Osteocyte (in vitro differentiated cells): ENCODE measurements at regions not wholly inside any gene's neighbourhood (a gene's known extent, or its start where the extent isn't known, plus 50 kb on each side); places are given as distances from the start of the nearest gene placed in this dataset.

Experiments used
- DNase-seq: peaks from one replicate; pipeline ENCODE4 v3.0.0; 2021; ENCODE audit warnings: mixed read lengths; ENCODE audit not compliant: unreplicated experiment; ENCODE audit errors: extremely low spot score
- H3K27ac Mint-ChIP-seq: one replicate; pipeline ENCODE4 v1.8.0; 2021; ENCODE audit warnings: mild to moderate bottlenecking, mixed read lengths; ENCODE audit not compliant: unreplicated experiment
- H3K27me3 Mint-ChIP-seq: one replicate; pipeline ENCODE4 v1.8.0; 2021; ENCODE audit warnings: mixed read lengths; ENCODE audit not compliant: unreplicated experiment
- H3K36me3 Mint-ChIP-seq: one replicate; pipeline ENCODE4 v1.8.0; 2021; ENCODE audit warnings: mixed read lengths; ENCODE audit not compliant: unreplicated experiment
- H3K4me1 Mint-ChIP-seq: one replicate; pipeline ENCODE4 v1.8.0; 2021; ENCODE audit warnings: mixed read lengths; ENCODE audit not compliant: unreplicated experiment
- H3K4me3 Mint-ChIP-seq: one replicate; pipeline ENCODE4 v1.8.0; 2021; ENCODE audit warnings: mild to moderate bottlenecking, moderate library complexity, mixed read lengths; ENCODE audit not compliant: unreplicated experiment
- H3K9me3 Mint-ChIP-seq: one replicate; pipeline ENCODE4 v1.8.0; 2021; ENCODE audit warnings: mixed read lengths; ENCODE audit not compliant: unreplicated experiment
- CTCF ChIP-seq: fragments of 200-600 bp; sonication (generic); IDR thresholded peaks from 2 replicates; pipeline ENCODE4 v1.5.0; 2021; ENCODE audit warnings: antibody characterized with exemption, mild to moderate bottlenecking, moderate library complexity

GRCh38 chr7:54390565-54390964, 151.6 kb upstream of the VSTM2A start:
- Mint-ChIP-seq H3K27me3 (peaks cover 4% of the 10 kb centered on the region), H3K36me3 (no peaks in the 10 kb centered on the region), H3K9me3 (no peaks in the 10 kb centered on the region), H3K27ac (no peak overlapping the region), H3K4me1 (no peaks in the 10 kb centered on the region), H3K4me3 (no peak overlapping the region)
- TF ChIP-seq CTCF = no peak
- no peak for DNase-seq

GRCh38 chr7:54392935-54393334, 149.2 kb upstream of the VSTM2A start:
- DNase-seq = no peak
- Mint-ChIP-seq H3K4me3 (no peak overlapping the region), H3K36me3 (no peaks in the 10 kb centered on the region), H3K27ac (no peak overlapping the region), H3K27me3 (no peaks in the 10 kb centered on the region), H3K4me1 (no peaks in the 10 kb centered on the region), H3K9me3 (no peaks in the 10 kb centered on the region)
- no peak for TF ChIP-seq CTCF

GRCh38 chr7:54394834-54395233, 147.3 kb upstream of the VSTM2A start:
- no peak overlapping the region for H3K4me3 Mint-ChIP-seq
- no peak for TF ChIP-seq CTCF
- DNase-seq = no peak

GRCh38 chr7:54397836-54398612, 144.2 kb upstream of the VSTM2A start:
- DNase-seq = no peak
- Mint-ChIP-seq H3K4me1 (no peaks in the 10 kb centered on the region), H3K9me3 (no peaks in the 10 kb centered on the region), H3K4me3 (no peak overlapping the region), H3K36me3 (no peaks in the 10 kb centered on the region), H3K27me3 (no peaks in the 10 kb centered on the region), H3K27ac (no peak overlapping the region)
- no peak for TF ChIP-seq CTCF

More at GRCh38 chr7:54394834-54395233, 147.3 kb upstream of the VSTM2A start:
- no peaks in the 10 kb centered on the region for H3K27me3 Mint-ChIP-seq
- H3K27ac Mint-ChIP-seq = no peak overlapping the region
- H3K36me3 Mint-ChIP-seq = no peaks in the 10 kb centered on the region
- H3K4me1 Mint-ChIP-seq = no peaks in the 10 kb centered on the region
- no peaks in the 10 kb centered on the region for H3K9me3 Mint-ChIP-seq

GRCh38 chr7:54398863-54399262, 143.3 kb upstream of the VSTM2A start:
- H3K36me3 Mint-ChIP-seq = no peaks in the 10 kb centered on the region
- no peak for DNase-seq
- no peak overlapping the region for H3K4me3 Mint-ChIP-seq
- no peaks in the 10 kb centered on the region for H3K9me3 Mint-ChIP-seq
- TF ChIP-seq CTCF = no peak
- no peaks in the 10 kb centered on the region for H3K27me3 Mint-ChIP-seq
- H3K4me1 Mint-ChIP-seq = no peaks in the 10 kb centered on the region
- no peak overlapping the region for H3K27ac Mint-ChIP-seq
